Activated CD4-positive, alpha-beta T cell treated with anti-CD3 and anti-CD28 coated beads, Interleukin-2, amount 10 ng/mL, durations not matched to agents 24 days and 14 days (primary cell): ENCODE measurements at regions not wholly inside any gene's neighbourhood (a gene's known extent, or its start where the extent isn't known, plus 50 kb on each side); places are given as distances from the start of the nearest gene placed in this dataset.
"Not testable (repeated sequence)": the region's sequence is repeated elsewhere in the genome, so short reads cannot be mapped to it uniquely, and the experiment has no call there.

Experiments
- DNase-seq: peaks from one replicate; pipeline ENCODE4 v3.0.0; 2022
- H3K27ac Mint-ChIP-seq: one replicate; pipeline ENCODE4 v1.8.0; 2022; ENCODE audit warnings: mild to moderate bottlenecking, mixed read lengths
- H3K27me3 Mint-ChIP-seq: one replicate; pipeline ENCODE4 v1.8.0; 2022; ENCODE audit warnings: mixed read lengths
- H3K36me3 Mint-ChIP-seq: one replicate; pipeline ENCODE4 v1.8.0; 2022; ENCODE audit warnings: low read depth, mild to moderate bottlenecking, mixed read lengths
- H3K4me1 Mint-ChIP-seq: one replicate; pipeline ENCODE4 v1.8.0; 2021; ENCODE audit warnings: mixed read lengths
- H3K4me3 Mint-ChIP-seq: one replicate; pipeline ENCODE4 v1.8.0; 2022; ENCODE audit warnings: mild to moderate bottlenecking, moderate library complexity, mixed read lengths
- H3K9me3 Mint-ChIP-seq: one replicate; pipeline ENCODE4 v1.8.0; 2021; ENCODE audit warnings: mixed read lengths
- intact Hi-C: fragments of 100-400 bp; cut with micrococcal nuclease; formaldehyde crosslinking; loops from one replicate; pipeline ENCODE4 v1.15.1; 2023

- H3K27ac Mint-ChIP-seq, result not testable (repeated sequence)
These were observed 80.2 kb upstream of the ZFP42 start for GRCh38 chr4:187915406-187915805.

GRCh38 chr4:187919966-187920365 is 75.6 kb upstream of the ZFP42 start:
- H3K9me3 Mint-ChIP-seq, result peaks cover 4% of the 10 kb centered on the region
- H3K4me1 Mint-ChIP-seq, result no peaks in the 10 kb centered on the region
- intact Hi-C loops, result no loop called here
- no peak for DNase-seq
- H3K27ac Mint-ChIP-seq, result no peak overlapping the region
- H3K36me3 Mint-ChIP-seq, result no peaks in the 10 kb centered on the region
- no peaks in the 10 kb centered on the region for H3K27me3 Mint-ChIP-seq
- no peak overlapping the region for H3K4me3 Mint-ChIP-seq

More at GRCh38 chr4:187915406-187915805, 80.2 kb upstream of the ZFP42 start:
- H3K4me1 Mint-ChIP-seq, DNase-seq, H3K36me3 Mint-ChIP-seq, intact Hi-C loops, H3K4me3 Mint-ChIP-seq, H3K9me3 Mint-ChIP-seq, H3K27me3 Mint-ChIP-seq: not testable (repeated sequence)

- H3K36me3 Mint-ChIP-seq, result no peaks in the 10 kb centered on the region
- no peak overlapping the region for H3K27ac Mint-ChIP-seq
- no peak for DNase-seq
- no peak overlapping the region for H3K4me3 Mint-ChIP-seq
- peaks cover 15% of the 10 kb centered on the region for H3K9me3 Mint-ChIP-seq
- intact Hi-C loops, result no loop called here
- no peaks in the 10 kb centered on the region for H3K27me3 Mint-ChIP-seq
- H3K4me1 Mint-ChIP-seq, result no peaks in the 10 kb centered on the region
These were observed 73.5 kb upstream of the ZFP42 start for GRCh38 chr4:187921946-187922623.

GRCh38 chr4:187929024-187929423 is 66.5 kb upstream of the ZFP42 start:
- no peak for DNase-seq
- H3K36me3 Mint-ChIP-seq, result no peaks in the 10 kb centered on the region
- no peak overlapping the region for H3K4me3 Mint-ChIP-seq
- no peaks in the 10 kb centered on the region for H3K27me3 Mint-ChIP-seq
- no peak overlapping the region for H3K27ac Mint-ChIP-seq
- peaks cover 18% of the 10 kb centered on the region for H3K9me3 Mint-ChIP-seq
- intact Hi-C loops, result no loop called here
- no peaks in the 10 kb centered on the region for H3K4me1 Mint-ChIP-seq

GRCh38 chr4:187934766-187935165 is 60.8 kb upstream of the ZFP42 start:
- Mint-ChIP-seq H3K27me3 (no peaks in the 10 kb centered on the region), H3K9me3 (peaks cover 8% of the 10 kb centered on the region), H3K4me3 (no peak overlapping the region), H3K4me1 (no peaks in the 10 kb centered on the region), H3K27ac (no peak overlapping the region), H3K36me3 (no peaks in the 10 kb centered on the region)
- intact Hi-C loops, result no loop called here
- DNase-seq, result no peak

GRCh38 chr4:187937557-187937956 is 58.0 kb upstream of the ZFP42 start:
- Mint-ChIP-seq H3K4me1 (no peaks in the 10 kb centered on the region), H3K27me3 (no peaks in the 10 kb centered on the region), H3K27ac (no peak overlapping the region), H3K9me3 (peaks cover 13% of the 10 kb centered on the region), H3K4me3 (no peak overlapping the region), H3K36me3 (no peaks in the 10 kb centered on the region)
- no peak for DNase-seq
- intact Hi-C loops, result no loop called here

GRCh38 chr4:187940299-187940698 is 55.3 kb upstream of the ZFP42 start:
- no peak overlapping the region for H3K4me3 Mint-ChIP-seq
- DNase-seq, result no peak
- peaks cover 21% of the 10 kb centered on the region for H3K9me3 Mint-ChIP-seq
- H3K27me3 Mint-ChIP-seq, result no peaks in the 10 kb centered on the region
- no peak overlapping the region for H3K27ac Mint-ChIP-seq
- no peaks in the 10 kb centered on the region for H3K36me3 Mint-ChIP-seq
- intact Hi-C loops, result no loop called here
- no peaks in the 10 kb centered on the region for H3K4me1 Mint-ChIP-seq

- Mint-ChIP-seq H3K4me1 (no peaks in the 10 kb centered on the region), H3K36me3 (no peaks in the 10 kb centered on the region), H3K27ac (no peak overlapping the region), H3K27me3 (no peaks in the 10 kb centered on the region), H3K9me3 (peaks cover 22% of the 10 kb centered on the region), H3K4me3 (no peak overlapping the region)
- intact Hi-C loops, result no loop called here
- DNase-seq, result no peak
These were observed 52.6 kb upstream of the ZFP42 start for GRCh38 chr4:187942968-187943367.

GRCh38 chr4:187944179-187944578 is 51.4 kb upstream of the ZFP42 start:
- H3K36me3 Mint-ChIP-seq, result no peaks in the 10 kb centered on the region
- DNase-seq, result no peak
- no peak overlapping the region for H3K27ac Mint-ChIP-seq
- H3K4me1 Mint-ChIP-seq, result no peaks in the 10 kb centered on the region
- intact Hi-C loops, result no loop called here
- no peaks in the 10 kb centered on the region for H3K27me3 Mint-ChIP-seq
- peaks cover 21% of the 10 kb centered on the region for H3K9me3 Mint-ChIP-seq
- H3K4me3 Mint-ChIP-seq, result no peak overlapping the region
